ENCODE measurements at regions not wholly inside any gene's neighbourhood (a gene's known extent, or its start where the extent isn't known, plus 50 kb on each side); places are given as distances from the start of the nearest gene placed in this dataset.

DNA sequence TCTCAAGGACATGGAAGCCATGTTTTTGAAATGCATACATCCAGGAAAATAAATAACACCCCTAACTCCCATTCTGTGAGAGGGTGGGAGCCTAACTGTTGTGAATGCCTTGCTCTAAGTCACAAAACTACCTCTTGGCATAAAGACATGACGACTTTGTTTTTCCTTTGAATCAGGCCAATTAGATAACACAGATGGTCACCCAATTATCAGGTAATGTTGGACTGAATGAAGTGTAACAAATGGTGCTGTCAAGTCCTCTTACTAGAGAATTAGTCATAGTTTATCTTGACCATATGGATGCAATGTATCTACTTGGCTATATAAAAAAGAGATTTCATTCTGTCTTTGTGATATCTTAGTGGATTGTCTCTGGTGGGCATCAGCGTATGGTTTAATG lies 553.6 kb upstream of the ATXN8OS start:
- Histone ChIP-seq H3K36me3 (replicated peaks in 1 of 2; ENCODE audit: control insufficient read depth in 2 of 2, insufficient read depth in 2 of 2, low read length in 2 of 2) (no peaks in the 10 kb centered on the region), H2AFZ (ENCODE audit: low read length) (no peak overlapping the region)

DNA sequence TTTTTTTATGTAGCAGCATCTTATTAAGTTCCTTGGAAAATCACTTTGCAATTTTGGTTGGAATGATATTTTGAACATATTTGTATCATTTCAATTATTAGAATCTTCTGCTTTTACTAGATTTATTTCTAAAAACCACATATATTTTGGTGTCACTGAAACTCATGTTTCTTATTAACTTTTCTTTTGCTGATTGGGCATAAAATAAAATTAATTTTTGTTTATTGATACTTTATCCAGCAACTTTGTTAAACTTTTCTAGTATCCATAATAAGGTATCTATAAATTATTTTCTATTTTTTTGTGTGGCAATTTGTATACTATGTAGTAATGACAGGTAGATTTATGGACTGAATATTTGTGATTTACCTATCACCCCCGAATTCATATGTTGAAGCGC lies 556.4 kb upstream of the ATXN8OS start:
- no peak overlapping the region for H3K14ac ChIP-seq (ENCODE audit: low read length)
- no peak overlapping the region for H2BK12ac ChIP-seq (ENCODE audit: low read length)
- H3K4me2 ChIP-seq (ENCODE audit: insufficient read depth, low read length, poor library complexity, severe bottlenecking) = no peak overlapping the region
- DNase-seq (ENCODE audit: low spot score) = no peak
- H2BK120ac ChIP-seq (ENCODE audit: low read depth, low read length) = no peak overlapping the region
- no peak overlapping the region for H2BK15ac ChIP-seq (ENCODE audit: low read length)
- no peaks in the 10 kb centered on the region for H3K4me1 ChIP-seq (ENCODE audit: control insufficient read depth in 2 of 2, insufficient read depth in 1 of 2, low read depth in 1 of 2, low read length in 2 of 2)
- no peak overlapping the region for H3K23ac ChIP-seq (ENCODE audit: low read depth, low read length, poor library complexity)
- H4K91ac ChIP-seq (ENCODE audit: low read depth, low read length, poor library complexity) = no peak overlapping the region
- H3K9ac ChIP-seq (ENCODE audit: low read depth, low read length, poor library complexity) = no peak overlapping the region
- no peaks in the 10 kb centered on the region for H3K27me3 ChIP-seq (ENCODE audit: control insufficient read depth in 3 of 3, insufficient read depth in 3 of 3, low read depth in 1 of 3, low read length in 3 of 3)
- H2AFZ ChIP-seq (ENCODE audit: low read length) = no peak overlapping the region
- H3K27ac ChIP-seq (replicated peaks; ENCODE audit: low read length) = no peak overlapping the region
- no peak overlapping the region for H2AK5ac ChIP-seq (ENCODE audit: low read depth, low read length)
- no peaks in the 10 kb centered on the region for H3K79me1 ChIP-seq (ENCODE audit: low read depth, low read length)
- H3K4ac ChIP-seq (ENCODE audit: low read length) = no peak overlapping the region
- no peak overlapping the region for H3K18ac ChIP-seq (ENCODE audit: low read length)
- WGBS, 2 donors (ENCODE audit: extremely low coverage in 2 of 2, insufficient read length in 2 of 2, insufficient replicate concordance in 1 of 2) = no CpG with 5 or more reads among the region's 2 CpGs
- no peak overlapping the region for H4K8ac ChIP-seq (ENCODE audit: low read depth, low read length)
- H3K9me3 ChIP-seq (replicated peaks in 1 of 2; ENCODE audit: control insufficient read depth in 2 of 2, insufficient read depth in 1 of 2, low read depth in 1 of 2, low read length in 2 of 2) = no peaks in the 10 kb centered on the region
- no peak overlapping the region for H2BK5ac ChIP-seq (ENCODE audit: low read length)
- H3K36me3 ChIP-seq (replicated peaks in 1 of 2; ENCODE audit: control insufficient read depth in 2 of 2, insufficient read depth in 2 of 2, low read length in 2 of 2) = no peaks in the 10 kb centered on the region
- H3K4me3 ChIP-seq (ENCODE audit: low read length in 2 of 2) = no peak overlapping the region

More for the DNA sequence above, 553.6 kb upstream of the ATXN8OS start:
- H2AK5ac ChIP-seq (ENCODE audit: low read depth, low read length) = no peak overlapping the region
- WGBS, 2 donors (ENCODE audit: extremely low coverage in 2 of 2, insufficient read length in 2 of 2, insufficient replicate concordance in 1 of 2) = no CpG with 5 or more reads among the region's 2 CpGs
- no peak overlapping the region for H2BK15ac ChIP-seq (ENCODE audit: low read length)
- no peak overlapping the region for H3K9ac ChIP-seq (ENCODE audit: low read depth, low read length, poor library complexity)
- H2BK12ac ChIP-seq (ENCODE audit: low read length) = no peak overlapping the region
- no peaks in the 10 kb centered on the region for H3K4me1 ChIP-seq (ENCODE audit: control insufficient read depth in 2 of 2, insufficient read depth in 1 of 2, low read depth in 1 of 2, low read length in 2 of 2)
- H3K9me3 ChIP-seq (replicated peaks in 1 of 2; ENCODE audit: control insufficient read depth in 2 of 2, insufficient read depth in 1 of 2, low read depth in 1 of 2, low read length in 2 of 2) = no peaks in the 10 kb centered on the region
- no peak for DNase-seq (ENCODE audit: low spot score)
- no peak overlapping the region for H3K14ac ChIP-seq (ENCODE audit: low read length)
- no peak overlapping the region for H4K91ac ChIP-seq (ENCODE audit: low read depth, low read length, poor library complexity)
- H3K27ac ChIP-seq (replicated peaks; ENCODE audit: low read length) = no peak overlapping the region
- H3K4ac ChIP-seq (ENCODE audit: low read length) = no peak overlapping the region
- no peaks in the 10 kb centered on the region for H3K79me1 ChIP-seq (ENCODE audit: low read depth, low read length)
- no peak overlapping the region for H2BK5ac ChIP-seq (ENCODE audit: low read length)
- H3K27me3 ChIP-seq (ENCODE audit: control insufficient read depth in 3 of 3, insufficient read depth in 3 of 3, low read depth in 1 of 3, low read length in 3 of 3) = no peaks in the 10 kb centered on the region
- H2BK120ac ChIP-seq (ENCODE audit: low read depth, low read length) = no peak overlapping the region
- no peak overlapping the region for H3K23ac ChIP-seq (ENCODE audit: low read depth, low read length, poor library complexity)
- no peak overlapping the region for H4K8ac ChIP-seq (ENCODE audit: low read depth, low read length)
- H3K4me2 ChIP-seq (ENCODE audit: insufficient read depth, low read length, poor library complexity, severe bottlenecking) = no peak overlapping the region
- no peak overlapping the region for H3K18ac ChIP-seq (ENCODE audit: low read length)
- H3K4me3 ChIP-seq (ENCODE audit: low read length in 2 of 2) = no peak overlapping the region

DNA sequence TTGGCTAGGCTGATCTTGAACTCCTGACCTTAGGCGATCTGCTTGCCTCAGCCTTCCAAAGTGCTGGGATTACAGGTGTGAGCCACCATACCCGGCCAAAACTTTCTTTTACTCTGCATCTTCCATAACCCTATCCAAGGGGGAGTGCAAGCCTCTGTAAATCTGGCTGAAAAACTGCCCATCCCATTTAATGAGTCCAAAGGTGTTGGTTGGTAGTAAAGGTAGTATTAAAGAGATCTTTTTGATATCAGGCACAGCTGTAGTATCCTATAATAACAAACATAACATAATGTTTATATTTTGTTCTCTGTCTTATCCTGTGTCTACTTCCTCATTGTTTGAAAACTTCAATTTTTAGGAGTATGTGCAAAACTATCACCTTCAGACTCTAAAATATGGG lies 559.8 kb upstream of the ATXN8OS start:
- Histone ChIP-seq H3K4me1 (ENCODE audit: control insufficient read depth in 2 of 2, insufficient read depth in 1 of 2, low read depth in 1 of 2, low read length in 2 of 2) (peaks cover 0 to 2% of the 10 kb centered on the region in 2 donors), H2AFZ (ENCODE audit: low read length) (no peak overlapping the region), H3K9ac (ENCODE audit: low read depth, low read length, poor library complexity) (no peak overlapping the region), H3K14ac (ENCODE audit: low read length) (no peak overlapping the region), H3K27me3 (ENCODE audit: control insufficient read depth in 3 of 3, insufficient read depth in 3 of 3, low read depth in 1 of 3, low read length in 3 of 3) (no peaks in the 10 kb centered on the region), H3K23ac (ENCODE audit: low read depth, low read length, poor library complexity) (no peak overlapping the region), H2AK5ac (ENCODE audit: low read depth, low read length) (no peak overlapping the region), H2BK15ac (ENCODE audit: low read length) (no peak overlapping the region), H4K91ac (ENCODE audit: low read depth, low read length, poor library complexity) (no peak overlapping the region), H3K79me1 (ENCODE audit: low read depth, low read length) (no peaks in the 10 kb centered on the region), H2BK12ac (ENCODE audit: low read length) (no peak overlapping the region), H2BK120ac (ENCODE audit: low read depth, low read length) (no peak overlapping the region), H3K27ac (replicated peaks; ENCODE audit: low read length) (no peak overlapping the region), H4K8ac (ENCODE audit: low read depth, low read length) (no peak overlapping the region), H3K36me3 (replicated peaks in 1 of 2; ENCODE audit: control insufficient read depth in 2 of 2, insufficient read depth in 2 of 2, low read length in 2 of 2) (no peaks in the 10 kb centered on the region), H3K18ac (ENCODE audit: low read length) (no peak overlapping the region), H3K4me2 (ENCODE audit: insufficient read depth, low read length, poor library complexity, severe bottlenecking) (no peak overlapping the region), H2BK5ac (ENCODE audit: low read length) (no peak overlapping the region), H3K9me3 (replicated peaks in 1 of 2; ENCODE audit: control insufficient read depth in 2 of 2, insufficient read depth in 1 of 2, low read depth in 1 of 2, low read length in 2 of 2) (no peaks in the 10 kb centered on the region), H3K4ac (ENCODE audit: low read length) (no peak overlapping the region), H3K4me3 (ENCODE audit: low read length in 2 of 2) (no peak overlapping the region)
- DNase-seq (ENCODE audit: low spot score) = no peak
- no CpG with 5 or more reads among the region's 2 CpGs for WGBS, 2 donors (ENCODE audit: extremely low coverage in 2 of 2, insufficient read length in 2 of 2, insufficient replicate concordance in 1 of 2)

DNA sequence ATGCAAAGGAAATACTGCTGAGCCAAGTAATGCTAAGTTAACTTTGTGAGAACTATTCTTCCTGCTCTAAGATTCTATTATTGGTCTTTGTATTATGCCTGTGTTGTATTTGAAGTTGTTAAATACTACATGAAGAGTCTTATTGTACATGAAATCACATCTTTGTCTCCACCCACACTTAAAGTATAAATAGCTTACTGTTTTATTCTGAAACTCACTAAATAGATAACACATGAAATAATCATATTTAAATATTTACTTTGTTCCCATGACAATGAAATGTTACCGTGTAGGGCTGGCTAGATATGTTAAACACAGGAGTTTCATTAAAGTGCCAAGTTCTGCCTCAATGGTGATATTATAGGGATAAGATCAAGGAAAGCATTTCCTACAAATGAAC lies 562.1 kb upstream of the ATXN8OS start:
- Histone ChIP-seq H3K9ac (ENCODE audit: low read depth, low read length, poor library complexity) (no peak overlapping the region), H3K18ac (ENCODE audit: low read length) (no peak overlapping the region), H3K23ac (ENCODE audit: low read depth, low read length, poor library complexity) (no peak overlapping the region), H2BK15ac (ENCODE audit: low read length) (no peak overlapping the region), H3K4ac (ENCODE audit: low read length) (no peak overlapping the region), H3K14ac (ENCODE audit: low read length) (no peak overlapping the region), H3K4me1 (ENCODE audit: control insufficient read depth in 2 of 2, insufficient read depth in 1 of 2, low read depth in 1 of 2, low read length in 2 of 2) (peaks cover 0 to 2% of the 10 kb centered on the region in 2 donors), H4K8ac (ENCODE audit: low read depth, low read length) (no peak overlapping the region), H2BK5ac (ENCODE audit: low read length) (no peak overlapping the region), H3K4me3 (ENCODE audit: low read length in 2 of 2) (no peak overlapping the region), H3K27me3 (ENCODE audit: control insufficient read depth in 3 of 3, insufficient read depth in 3 of 3, low read depth in 1 of 3, low read length in 3 of 3) (no peaks in the 10 kb centered on the region), H3K9me3 (replicated peaks in 1 of 2; ENCODE audit: control insufficient read depth in 2 of 2, insufficient read depth in 1 of 2, low read depth in 1 of 2, low read length in 2 of 2) (no peaks in the 10 kb centered on the region), H3K4me2 (ENCODE audit: insufficient read depth, low read length, poor library complexity, severe bottlenecking) (no peak overlapping the region), H3K27ac (replicated peaks; ENCODE audit: low read length) (no peak overlapping the region), H4K91ac (ENCODE audit: low read depth, low read length, poor library complexity) (no peak overlapping the region), H2AK5ac (ENCODE audit: low read depth, low read length) (no peak overlapping the region), H3K79me1 (ENCODE audit: low read depth, low read length) (no peaks in the 10 kb centered on the region), H2BK120ac (ENCODE audit: low read depth, low read length) (no peak overlapping the region), H2BK12ac (ENCODE audit: low read length) (no peak overlapping the region), H2AFZ (ENCODE audit: low read length) (no peak overlapping the region), H3K36me3 (replicated peaks in 1 of 2; ENCODE audit: control insufficient read depth in 2 of 2, insufficient read depth in 2 of 2, low read length in 2 of 2) (no peaks in the 10 kb centered on the region)
- WGBS, 2 donors (ENCODE audit: extremely low coverage in 2 of 2, insufficient read length in 2 of 2, insufficient replicate concordance in 1 of 2) = no CpG with 5 or more reads among the region's 1 CpG
- DNase-seq (ENCODE audit: low spot score) = no peak
